ENCODE measurements at regions not wholly inside any gene's neighbourhood (a gene's known extent, or its start where the extent isn't known, plus 50 kb on each side); places are given as distances from the start of the nearest gene placed in this dataset.

DNA sequence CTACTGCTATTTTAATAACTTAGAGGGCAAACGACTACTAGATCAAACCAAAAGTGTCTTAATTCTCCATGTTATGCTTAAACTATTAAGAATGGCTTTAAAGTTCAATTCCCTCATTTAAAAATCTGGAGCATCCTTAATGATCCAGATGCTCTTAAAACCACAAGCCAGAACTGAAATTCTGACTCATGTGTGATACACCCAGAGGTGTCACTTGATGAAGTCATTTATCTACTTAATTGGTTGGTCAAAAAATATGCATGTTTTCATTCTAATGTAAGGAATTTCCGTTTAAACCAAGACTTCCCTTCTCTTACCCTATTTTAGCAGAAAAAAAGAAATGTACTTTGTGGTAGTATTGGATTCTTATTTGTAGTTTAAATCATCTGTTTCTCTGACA lies 1261.2 kb upstream of the B3GALT2 start:
- TF ChIP-seq, protein P1, sequence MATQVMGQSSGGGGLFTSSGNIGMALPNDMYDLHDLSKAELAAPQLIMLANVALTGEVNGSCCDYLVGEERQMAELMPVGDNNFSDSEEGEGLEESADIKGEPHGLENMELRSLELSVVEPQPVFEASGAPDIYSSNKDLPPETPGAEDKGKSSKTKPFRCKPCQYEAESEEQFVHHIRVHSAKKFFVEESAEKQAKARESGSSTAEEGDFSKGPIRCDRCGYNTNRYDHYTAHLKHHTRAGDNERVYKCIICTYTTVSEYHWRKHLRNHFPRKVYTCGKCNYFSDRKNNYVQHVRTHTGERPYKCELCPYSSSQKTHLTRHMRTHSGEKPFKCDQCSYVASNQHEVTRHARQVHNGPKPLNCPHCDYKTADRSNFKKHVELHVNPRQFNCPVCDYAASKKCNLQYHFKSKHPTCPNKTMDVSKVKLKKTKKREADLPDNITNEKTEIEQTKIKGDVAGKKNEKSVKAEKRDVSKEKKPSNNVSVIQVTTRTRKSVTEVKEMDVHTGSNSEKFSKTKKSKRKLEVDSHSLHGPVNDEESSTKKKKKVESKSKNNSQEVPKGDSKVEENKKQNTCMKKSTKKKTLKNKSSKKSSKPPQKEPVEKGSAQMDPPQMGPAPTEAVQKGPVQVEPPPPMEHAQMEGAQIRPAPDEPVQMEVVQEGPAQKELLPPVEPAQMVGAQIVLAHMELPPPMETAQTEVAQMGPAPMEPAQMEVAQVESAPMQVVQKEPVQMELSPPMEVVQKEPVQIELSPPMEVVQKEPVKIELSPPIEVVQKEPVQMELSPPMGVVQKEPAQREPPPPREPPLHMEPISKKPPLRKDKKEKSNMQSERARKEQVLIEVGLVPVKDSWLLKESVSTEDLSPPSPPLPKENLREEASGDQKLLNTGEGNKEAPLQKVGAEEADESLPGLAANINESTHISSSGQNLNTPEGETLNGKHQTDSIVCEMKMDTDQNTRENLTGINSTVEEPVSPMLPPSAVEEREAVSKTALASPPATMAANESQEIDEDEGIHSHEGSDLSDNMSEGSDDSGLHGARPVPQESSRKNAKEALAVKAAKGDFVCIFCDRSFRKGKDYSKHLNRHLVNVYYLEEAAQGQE (IDR thresholded peaks at IDR 0.05; ENCODE audit: insufficient read depth in 1 of 2, low read depth in 2 of 2, low read length in 2 of 2), result no peak
- no peak for TF ChIP-seq POLR2AphosphoS5 (IDR thresholded peaks at IDR 0.05; ENCODE audit: low read depth, low read length)
- TF ChIP-seq SIN3A (IDR thresholded peaks at IDR 0.05; ENCODE audit: borderline replicate concordance, insufficient read depth, low read length), result no peak
- TF ChIP-seq TAF1 (IDR thresholded peaks at IDR 0.05; ENCODE audit: borderline replicate concordance, insufficient read depth, low read length), result no peak
